Stimulated activated naive CD8-positive, alpha-beta T cell treated with anti-CD3 and anti-CD28 coated beads, Interleukin-15, amount 100 ng/mL, for 72 hours (primary cell): ENCODE measurements at regions not wholly inside any gene's neighbourhood (a gene's known extent, or its start where the extent isn't known, plus 50 kb on each side); places are given as distances from the start of the nearest gene placed in this dataset.
A peak's percentile ranks its signal among the peaks of the same experiment; 100 is the strongest.
"Not testable (repeated sequence)": the region's sequence is repeated elsewhere in the genome, so short reads cannot be mapped to it uniquely, and the experiment has no call there.

ENCODE experiments used
- ATAC-seq: fragments of 150-1000 bp; cut with Tn5 transposase; 2 replicates; pipeline ENCODE4 v1.10.0; 2021; ENCODE audit warnings: mild to moderate bottlenecking, moderate library complexity
- DNase-seq, 2 donors: peaks; one replicate each; pipeline ENCODE4 v3.0.0; 2021 to 2022
- H3K27ac Mint-ChIP-seq, 2 donors: one replicate each; pipeline ENCODE4 v1.8.0; 2022; ENCODE audit warnings: mild to moderate bottlenecking in 2 of 2, mixed read lengths in 2 of 2, moderate library complexity in 2 of 2
- H3K27me3 Mint-ChIP-seq: one replicate; pipeline ENCODE4 v1.8.0; 2022; ENCODE audit warnings: mixed read lengths
- H3K4me1 Mint-ChIP-seq: one replicate; pipeline ENCODE4 v1.8.0; 2022; ENCODE audit warnings: mild to moderate bottlenecking, mixed read lengths
- H3K4me3 Mint-ChIP-seq, 2 donors: one replicate each; pipeline ENCODE4 v1.8.0; 2022; ENCODE audit warnings: mild to moderate bottlenecking in 2 of 2, mixed read lengths in 2 of 2, moderate library complexity in 1 of 2
- H3K9me3 Mint-ChIP-seq, 2 donors: one replicate each; pipeline ENCODE4 v1.8.0; 2022; ENCODE audit warnings: mixed read lengths in 2 of 2

DNA sequence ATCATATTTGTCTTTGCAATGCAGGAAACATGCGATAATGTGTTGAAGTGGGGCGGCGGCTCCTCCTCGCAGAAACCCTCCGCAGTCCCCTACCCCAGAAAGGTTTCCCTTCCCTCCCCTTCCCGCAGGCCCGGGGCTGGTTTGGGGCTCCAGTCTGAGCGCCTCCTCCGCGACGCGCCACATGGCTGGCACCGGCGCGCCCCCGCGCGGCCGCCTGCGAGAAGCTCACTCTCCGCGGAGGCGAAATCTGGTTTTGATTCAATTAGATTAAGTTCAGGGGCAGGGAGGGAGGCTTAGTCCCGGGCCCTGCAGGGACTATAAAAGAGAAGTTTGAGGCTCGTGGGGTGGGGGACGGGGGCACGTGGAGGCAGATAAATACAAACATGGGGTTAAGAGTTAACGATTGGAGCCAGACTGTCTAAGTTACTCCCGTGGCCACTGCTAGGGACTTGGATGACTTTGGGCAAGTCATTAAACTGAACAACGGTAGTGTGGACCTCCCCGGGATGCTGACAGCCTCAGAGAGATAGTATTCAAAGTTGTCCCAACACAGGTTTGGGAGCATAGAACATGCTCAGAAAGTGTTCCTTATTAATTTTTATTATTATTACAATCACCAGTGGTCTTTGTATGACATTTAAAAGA, 69.4 kb downstream of the MSX2 start:
- H3K4me1 Mint-ChIP-seq = peaks cover 7% of the 10 kb centered on the region
- H3K27me3 Mint-ChIP-seq = peaks cover 52% of the 10 kb centered on the region
- no peak overlapping the region for H3K4me3 Mint-ChIP-seq
- ATAC-seq = peak; percentile 78
- H3K27ac Mint-ChIP-seq = no peak overlapping the region
- DNase-seq = peak; percentile 40 to 46
- no peaks in the 10 kb centered on the region for H3K9me3 Mint-ChIP-seq

DNA sequence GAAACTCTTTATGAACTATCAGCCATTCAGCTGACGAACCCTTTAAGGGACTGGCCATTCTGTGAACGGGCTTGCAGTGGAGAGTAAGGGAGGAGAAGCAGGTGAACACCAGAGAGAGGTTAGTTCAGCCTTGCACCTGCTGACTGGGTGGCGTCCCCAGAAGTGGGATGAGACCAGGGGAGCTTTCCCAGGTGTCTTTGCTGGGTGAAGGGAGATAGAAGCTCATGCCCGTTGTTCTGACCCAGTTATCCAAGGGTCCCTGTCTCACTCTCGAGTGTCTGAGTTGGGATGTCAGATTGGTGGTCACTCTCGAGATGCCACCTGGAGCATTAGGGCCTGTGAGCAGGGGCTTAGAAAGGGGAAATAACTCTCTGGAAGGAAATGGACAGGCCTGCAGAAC, 68.7 kb downstream of the MSX2 start:
- Mint-ChIP-seq H3K9me3 (no peaks in the 10 kb centered on the region), H3K4me1 (peaks cover 7% of the 10 kb centered on the region), H3K4me3 (no peak overlapping the region), H3K27ac (no peak overlapping the region), H3K27me3 (peaks cover 45% of the 10 kb centered on the region)
- DNase-seq (no peak), ATAC-seq (no peak)

DNA sequence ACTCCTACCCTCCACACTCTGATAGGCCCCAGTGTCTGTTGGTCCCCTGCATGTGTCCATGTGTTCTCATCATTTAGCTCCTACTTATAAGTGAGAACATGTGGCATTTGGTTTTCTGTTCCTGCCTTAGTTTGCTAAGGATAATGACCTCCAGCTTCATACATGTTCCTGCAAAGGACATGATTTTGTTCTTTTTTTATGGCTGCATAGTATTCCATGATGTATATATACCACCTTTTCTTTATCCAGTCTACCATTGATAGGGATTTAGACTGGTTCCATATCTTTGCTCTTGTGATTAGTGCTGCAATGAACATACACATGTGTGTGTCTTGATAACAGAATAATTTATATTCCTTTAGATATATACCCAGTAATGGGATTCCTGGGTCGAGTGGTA, 67.9 kb downstream of the MSX2 start:
- peaks cover 37% of the 10 kb centered on the region for H3K27me3 Mint-ChIP-seq
- not testable (repeated sequence) for H3K4me1 Mint-ChIP-seq, H3K9me3 Mint-ChIP-seq, H3K27ac Mint-ChIP-seq, ATAC-seq, H3K4me3 Mint-ChIP-seq, DNase-seq

DNA sequence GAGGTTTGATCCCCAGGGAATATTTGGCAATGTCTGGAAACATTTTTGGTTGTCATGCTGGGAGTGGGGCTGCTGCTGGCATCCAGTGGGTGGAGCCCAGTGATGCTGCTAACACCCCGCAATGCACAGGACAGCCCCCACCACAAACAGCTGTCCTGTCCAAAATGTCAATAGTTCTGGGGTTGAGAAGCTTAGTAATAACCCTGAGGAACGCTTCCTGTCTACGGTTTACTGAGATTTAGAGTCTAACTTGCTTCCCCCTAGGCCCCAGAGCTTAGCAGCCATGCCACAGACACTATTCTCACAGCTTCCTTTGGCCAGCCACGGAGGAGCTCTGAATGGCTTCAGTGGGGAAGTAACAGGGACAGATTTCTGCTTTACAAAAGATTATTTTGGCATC, 66.5 kb downstream of the MSX2 start:
- no peak overlapping the region for H3K27ac Mint-ChIP-seq
- H3K9me3 Mint-ChIP-seq = no peaks in the 10 kb centered on the region
- H3K27me3 Mint-ChIP-seq = peaks cover 23% of the 10 kb centered on the region
- ATAC-seq (no peak), DNase-seq (no peak)
- no peak overlapping the region for H3K4me3 Mint-ChIP-seq
- H3K4me1 Mint-ChIP-seq = peaks cover 7% of the 10 kb centered on the region

DNA sequence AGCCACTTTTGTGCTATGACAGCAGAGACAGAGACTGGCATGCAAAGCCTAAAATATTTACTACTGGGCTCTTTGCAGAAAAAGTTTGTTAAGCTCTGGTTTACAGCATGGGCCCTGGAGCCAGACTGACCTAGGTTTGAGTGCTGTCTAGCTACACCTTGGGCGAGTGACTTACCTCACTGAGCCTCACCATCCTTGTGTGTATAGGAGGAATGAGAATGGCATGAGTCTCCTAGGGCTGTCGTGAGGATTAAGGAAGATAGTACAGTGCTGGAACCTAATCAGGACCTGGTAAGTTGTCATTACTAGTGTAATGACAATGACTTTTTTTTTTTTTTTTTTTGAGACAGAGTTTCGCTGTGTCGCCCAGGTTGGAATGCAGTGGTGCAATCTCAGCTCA, 65.2 kb downstream of the MSX2 start:
- peaks cover 21% of the 10 kb centered on the region for H3K27me3 Mint-ChIP-seq
- H3K27ac Mint-ChIP-seq = no peak overlapping the region
- no peak for ATAC-seq
- no peak for DNase-seq
- H3K4me1 Mint-ChIP-seq = peaks cover 7% of the 10 kb centered on the region
- H3K9me3 Mint-ChIP-seq = peaks cover 0 to 7% of the 10 kb centered on the region in 2 donors
- no peak overlapping the region for H3K4me3 Mint-ChIP-seq

DNA sequence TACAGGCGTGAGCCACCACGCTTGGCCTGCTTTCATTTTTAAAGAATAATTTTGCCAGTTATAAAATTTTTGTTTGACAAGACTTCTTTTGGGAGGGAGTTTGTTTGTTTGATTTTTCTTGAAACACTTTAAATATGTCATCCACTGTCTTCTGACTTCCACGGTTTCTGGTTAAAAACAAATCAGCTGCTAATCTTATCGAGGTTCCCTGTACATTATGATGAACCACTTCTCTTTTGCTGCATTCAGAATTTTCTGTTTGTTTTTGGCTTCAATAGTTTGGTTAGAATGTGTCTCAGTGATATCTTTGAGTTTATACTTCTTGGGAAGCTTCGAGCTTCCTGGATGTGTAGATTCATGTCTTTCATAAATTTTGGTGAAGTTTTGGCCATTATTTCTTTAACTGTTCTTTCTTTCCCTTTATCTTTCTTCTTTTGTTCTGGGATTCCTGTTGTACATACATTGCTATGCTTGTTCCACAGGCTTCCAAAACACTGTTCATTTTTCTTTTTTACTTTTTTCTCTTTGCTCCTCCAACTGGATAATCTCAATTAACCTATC, 60.8 kb downstream of the MSX2 start:
- DNase-seq (no peak), ATAC-seq (no peak)
- Mint-ChIP-seq H3K4me1 (no peaks in the 10 kb centered on the region), H3K9me3 (peaks cover 0 to 7% of the 10 kb centered on the region in 2 donors), H3K4me3 (no peak overlapping the region), H3K27me3 (no peaks in the 10 kb centered on the region), H3K27ac (no peak overlapping the region)
